ENCODE measurements at regions not wholly inside any gene's neighbourhood (a gene's known extent, or its start where the extent isn't known, plus 50 kb on each side); places are given as distances from the start of the nearest gene placed in this dataset.

DNA sequence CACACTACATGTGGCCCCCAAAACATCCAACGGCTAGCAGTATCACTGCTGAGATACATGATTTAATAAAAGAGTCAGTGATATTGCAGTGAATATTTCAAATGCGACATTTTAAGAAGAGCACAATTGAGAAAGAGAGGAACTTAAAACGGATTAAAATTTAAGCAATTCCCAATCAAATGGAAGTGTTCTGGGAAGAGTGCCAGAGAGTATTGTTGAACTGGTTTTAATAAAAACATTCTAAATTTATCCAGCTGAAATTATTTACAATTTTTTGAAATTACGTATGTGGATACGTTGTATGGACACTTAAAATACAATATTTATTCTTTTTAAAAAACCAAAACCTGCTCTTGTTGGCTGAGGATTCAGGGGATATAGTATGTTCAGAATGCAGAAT is 117.7 kb downstream of the C3orf38 start:
- TF ChIP-seq, protein P1, sequence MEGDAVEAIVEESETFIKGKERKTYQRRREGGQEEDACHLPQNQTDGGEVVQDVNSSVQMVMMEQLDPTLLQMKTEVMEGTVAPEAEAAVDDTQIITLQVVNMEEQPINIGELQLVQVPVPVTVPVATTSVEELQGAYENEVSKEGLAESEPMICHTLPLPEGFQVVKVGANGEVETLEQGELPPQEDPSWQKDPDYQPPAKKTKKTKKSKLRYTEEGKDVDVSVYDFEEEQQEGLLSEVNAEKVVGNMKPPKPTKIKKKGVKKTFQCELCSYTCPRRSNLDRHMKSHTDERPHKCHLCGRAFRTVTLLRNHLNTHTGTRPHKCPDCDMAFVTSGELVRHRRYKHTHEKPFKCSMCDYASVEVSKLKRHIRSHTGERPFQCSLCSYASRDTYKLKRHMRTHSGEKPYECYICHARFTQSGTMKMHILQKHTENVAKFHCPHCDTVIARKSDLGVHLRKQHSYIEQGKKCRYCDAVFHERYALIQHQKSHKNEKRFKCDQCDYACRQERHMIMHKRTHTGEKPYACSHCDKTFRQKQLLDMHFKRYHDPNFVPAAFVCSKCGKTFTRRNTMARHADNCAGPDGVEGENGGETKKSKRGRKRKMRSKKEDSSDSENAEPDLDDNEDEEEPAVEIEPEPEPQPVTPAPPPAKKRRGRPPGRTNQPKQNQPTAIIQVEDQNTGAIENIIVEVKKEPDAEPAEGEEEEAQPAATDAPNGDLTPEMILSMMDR (IDR thresholded peaks at IDR 0.05) = no peak
- no peak for TF ChIP-seq POLR2A (IDR thresholded peaks at IDR 0.05)
- no peak for TF ChIP-seq EP300 (IDR thresholded peaks at IDR 0.05)
- no peak for TF ChIP-seq POLR2AphosphoS5 (IDR thresholded peaks at IDR 0.05)
